ENCODE measurements at regions not wholly inside any gene's neighbourhood (a gene's known extent, or its start where the extent isn't known, plus 50 kb on each side); places are given as distances from the start of the nearest gene placed in this dataset. TPM values are rescaled to one million over a fixed set of nuclear protein-coding genes. Genes with fewer than 3 reads are reported as not detected.

Small RNA genes lying in the stretch of these regions (microRNA-seq; reads per million reads assigned to microRNA genes)
- not detected for gene MIR4494

All from activated naive CD8-positive, alpha-beta T cell treated with anti-CD3 and anti-CD28 coated beads, Interleukin-2, amount 10 ng/mL, durations not matched to agents 7 days and 5 days (primary cell).